Left colon (tissue), 2 donors: ENCODE measurements at regions not wholly inside any gene's neighbourhood (a gene's known extent, or its start where the extent isn't known, plus 50 kb on each side); places are given as distances from the start of the nearest gene placed in this dataset.
"Not testable (repeated sequence)": the region's sequence is repeated elsewhere in the genome, so short reads cannot be mapped to it uniquely, and the experiment has no call there.

Experiments used
- ATAC-seq: fragments of 200-7000 bp; cut with Tn5 transposase; one replicate; pipeline ENCODE4 v1.9.1; 2020; ENCODE audit warnings: mild to moderate bottlenecking, moderate library complexity
- DNase-seq, 2 donors: peaks; one replicate each; pipeline ENCODE4 v3.0.0-alpha.2; 2020
- intact Hi-C, 2 donors: fragments of 100-400 bp; cut with DNase I in 1 of 2; cut with micrococcal nuclease in 1 of 2; formaldehyde crosslinking; loops; one replicate each; pipeline versions ENCODE4 v1.11.2 to v1.14.0; 2022; cut with DNase I, micrococcal nuclease
- donor health status: DM: no; HTN: no; CAD: no.
- donor health status: DM: yes; HTN: yes; CAD: no.

GRCh38 chr2:128604045-128604444 is 285.4 kb upstream of the HS6ST1 start:
- intact Hi-C loops: no loop called here
- no peak for ATAC-seq
- peak in 1 of 2 donors; percentile 12 for DNase-seq

DNA sequence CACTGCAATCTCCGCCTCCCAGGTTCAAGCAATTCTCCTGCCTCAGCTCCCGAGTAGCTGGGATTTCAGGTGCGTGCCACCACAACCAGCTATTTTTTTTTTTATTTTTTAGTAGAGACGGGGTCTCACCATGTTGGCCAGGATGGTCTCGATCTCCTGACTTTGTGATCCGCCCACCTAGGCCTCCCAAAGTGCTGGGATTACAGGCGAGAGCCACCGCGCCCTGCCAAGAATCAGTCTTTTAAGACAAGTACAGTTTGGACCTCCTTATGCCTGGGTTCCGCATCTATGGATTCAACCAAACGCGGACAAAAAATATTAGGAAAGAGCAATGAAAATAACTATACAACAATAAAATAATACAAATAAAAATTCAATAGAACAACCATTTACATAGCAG is 285.9 kb upstream of the HS6ST1 start:
- intact Hi-C loops, DNase-seq, ATAC-seq: not testable (repeated sequence)

DNA sequence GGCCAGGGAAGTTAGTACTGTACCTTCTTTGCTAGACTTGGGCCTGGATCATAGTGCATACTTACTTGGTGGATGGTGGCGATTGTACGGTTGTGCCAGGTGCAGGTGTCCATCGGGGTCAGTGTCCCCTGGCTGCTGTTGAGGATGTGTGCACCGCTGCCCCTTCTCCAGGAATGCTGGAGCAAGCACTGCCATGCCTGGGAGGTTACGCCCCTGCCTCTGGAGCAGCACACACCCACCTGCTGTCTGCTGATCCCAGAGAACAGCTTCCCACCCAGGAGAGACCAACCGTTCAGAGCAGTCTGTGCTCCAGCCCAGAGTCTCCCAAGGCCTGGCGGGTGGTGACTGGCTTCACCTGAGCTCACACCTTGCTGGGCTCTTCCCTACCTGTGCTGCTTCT is 286.8 kb upstream of the HS6ST1 start:
- intact Hi-C loops: no loop called here
- DNase-seq (peak in 1 of 2 donors; percentile 4), ATAC-seq (no peak)

- DNase-seq (peak in 1 of 2 donors; percentile 16), ATAC-seq (no peak)
- intact Hi-C loops: no loop called here
Measured at GRCh38 chr2:128605931-128606330, 287.3 kb upstream of the HS6ST1 start.

DNA sequence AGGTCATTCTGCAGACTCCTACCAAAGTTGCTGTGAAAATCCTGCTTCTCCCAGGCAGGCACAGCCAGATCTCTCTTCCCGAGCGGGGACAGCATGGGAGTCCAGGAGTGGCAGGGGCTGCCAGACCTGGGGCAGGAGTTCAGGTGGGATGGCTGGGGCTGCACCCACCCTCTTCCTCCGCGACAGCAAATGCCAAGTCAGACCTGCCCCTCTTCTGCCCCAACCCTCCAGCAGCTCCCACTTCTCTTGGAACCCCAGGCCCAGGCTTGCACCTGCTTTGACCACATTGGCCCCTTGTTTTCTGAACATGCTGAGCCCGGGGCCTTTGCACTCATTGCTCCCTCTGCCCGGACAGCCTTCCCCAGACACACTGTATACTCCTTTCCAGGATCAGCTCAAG is 288.2 kb upstream of the HS6ST1 start:
- ATAC-seq (no peak), DNase-seq (peak in 1 of 2 donors; percentile 10)
- intact Hi-C loops: no loop called here

DNA sequence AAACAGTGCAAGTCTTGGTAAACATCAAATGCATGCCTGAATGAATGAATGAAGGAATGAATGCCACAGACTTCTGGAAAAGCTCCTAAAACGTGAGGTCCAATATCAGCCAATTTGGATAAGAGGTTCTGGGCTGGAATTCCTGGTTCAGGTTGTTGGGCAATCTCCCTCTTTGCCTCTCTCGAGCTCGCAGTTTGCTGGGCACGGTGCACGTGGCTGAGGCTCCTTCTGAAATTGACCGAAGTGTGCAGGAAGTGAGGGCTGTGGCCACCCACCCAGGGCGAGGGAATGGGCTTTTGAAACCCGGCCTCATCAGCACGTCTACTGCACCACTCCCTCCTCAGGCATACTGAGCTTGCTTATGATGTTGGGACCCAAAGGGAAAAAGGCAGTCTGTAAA is 288.8 kb upstream of the HS6ST1 start:
- ATAC-seq (no peak), DNase-seq (no peak)
- intact Hi-C loops: no loop called here

DNA sequence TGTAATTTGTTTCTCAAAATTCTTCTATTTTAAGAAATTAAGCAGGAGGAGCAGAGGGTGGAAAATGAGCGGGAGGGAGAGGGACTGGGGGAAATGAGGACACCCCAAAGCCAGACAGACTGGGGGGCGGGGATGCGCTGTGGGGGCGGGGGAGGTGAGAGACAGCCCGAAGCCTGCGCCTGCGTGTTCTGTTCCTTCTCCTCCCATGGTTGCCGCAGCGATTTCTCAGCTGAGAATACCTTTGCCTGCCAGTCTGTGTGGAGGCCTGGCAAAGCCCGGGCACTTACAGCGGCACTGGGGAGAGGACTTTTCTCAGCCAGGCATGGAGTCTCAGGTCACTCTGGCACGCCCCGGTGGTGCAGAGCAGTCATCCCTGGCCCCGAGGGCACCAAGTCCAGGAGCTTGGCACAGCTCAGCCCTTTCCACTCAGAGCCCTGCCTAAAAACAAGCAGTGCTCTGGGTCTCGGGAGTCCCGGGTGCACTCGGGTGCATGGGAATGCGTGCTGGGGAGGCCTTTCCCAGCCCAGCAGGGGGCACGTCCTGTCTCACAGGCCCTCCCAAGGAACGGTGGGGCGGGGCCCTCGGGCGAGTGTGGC is 289.3 kb upstream of the HS6ST1 start:
- intact Hi-C loops: no loop called here
- DNase-seq: peak in 1 of 2 donors; percentile 23
- no peak for ATAC-seq

DNA sequence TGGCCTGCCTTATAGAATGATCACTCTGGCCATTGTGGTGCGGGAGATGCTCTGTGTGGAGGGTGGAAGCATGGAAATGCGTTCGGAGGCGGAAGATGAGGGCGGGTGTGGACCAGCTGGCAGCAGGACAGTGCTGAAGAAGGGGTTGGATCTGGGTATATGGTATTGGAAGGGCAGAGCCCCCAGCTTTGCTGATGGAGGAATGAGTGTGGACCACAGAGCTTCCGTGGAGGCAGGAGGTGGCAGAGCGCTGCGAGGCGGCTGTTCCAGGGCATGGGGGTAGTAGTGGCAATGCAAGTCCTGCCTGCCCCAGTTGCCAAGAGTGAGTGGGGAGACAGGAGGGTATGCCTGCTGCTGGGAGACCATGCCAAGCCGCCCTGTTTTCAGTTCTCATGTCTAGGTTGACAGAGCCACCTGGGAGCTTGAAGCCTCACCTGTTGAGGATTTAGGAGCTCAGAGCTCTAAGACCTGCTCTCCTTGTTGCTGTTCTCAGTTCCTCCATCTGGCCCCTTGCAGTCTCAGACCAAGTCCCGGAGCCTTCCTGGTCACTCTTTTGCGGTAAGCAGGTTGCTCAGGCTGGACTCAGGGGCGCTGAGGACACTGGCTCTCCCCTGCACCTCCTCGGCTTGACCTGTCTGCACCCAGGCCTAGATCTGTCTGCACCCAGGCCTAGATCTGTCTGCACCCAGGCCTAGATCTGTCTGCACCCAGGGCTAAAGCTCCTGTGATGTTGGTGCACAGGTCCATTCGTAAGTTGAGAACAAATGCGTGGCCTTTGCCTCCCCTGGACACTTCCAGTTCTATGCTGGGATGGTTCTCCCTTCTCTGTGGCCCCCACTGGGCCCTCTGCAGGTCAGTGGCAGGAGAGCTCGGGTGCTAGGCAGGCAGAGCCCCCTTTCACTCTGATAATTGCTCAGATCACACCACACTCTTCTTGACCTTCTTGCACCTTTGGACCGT is 290.5 kb upstream of the HS6ST1 start:
- no peak for DNase-seq
- intact Hi-C loops: no loop called here
- no peak for ATAC-seq

DNA sequence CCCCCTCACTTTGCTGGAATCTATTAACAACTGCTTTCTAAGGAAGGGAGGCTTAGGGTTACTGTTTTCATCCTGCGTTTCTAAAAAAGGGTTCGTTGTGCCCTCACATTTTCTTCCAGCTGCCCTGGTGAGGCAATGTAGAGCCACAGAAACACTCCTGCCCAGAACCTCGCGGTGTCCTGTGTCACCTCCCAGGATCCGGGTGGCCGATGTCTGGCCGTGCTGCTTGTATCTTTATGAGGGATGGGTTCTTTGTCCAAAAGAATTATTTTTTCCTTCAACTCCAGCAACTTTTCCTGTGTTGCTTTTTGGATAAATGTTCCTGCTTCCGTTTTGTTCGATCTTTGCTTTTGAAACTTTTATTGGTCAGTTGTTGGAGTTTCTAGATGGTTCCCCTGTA is 291.8 kb upstream of the HS6ST1 start:
- no peak for ATAC-seq

DNA sequence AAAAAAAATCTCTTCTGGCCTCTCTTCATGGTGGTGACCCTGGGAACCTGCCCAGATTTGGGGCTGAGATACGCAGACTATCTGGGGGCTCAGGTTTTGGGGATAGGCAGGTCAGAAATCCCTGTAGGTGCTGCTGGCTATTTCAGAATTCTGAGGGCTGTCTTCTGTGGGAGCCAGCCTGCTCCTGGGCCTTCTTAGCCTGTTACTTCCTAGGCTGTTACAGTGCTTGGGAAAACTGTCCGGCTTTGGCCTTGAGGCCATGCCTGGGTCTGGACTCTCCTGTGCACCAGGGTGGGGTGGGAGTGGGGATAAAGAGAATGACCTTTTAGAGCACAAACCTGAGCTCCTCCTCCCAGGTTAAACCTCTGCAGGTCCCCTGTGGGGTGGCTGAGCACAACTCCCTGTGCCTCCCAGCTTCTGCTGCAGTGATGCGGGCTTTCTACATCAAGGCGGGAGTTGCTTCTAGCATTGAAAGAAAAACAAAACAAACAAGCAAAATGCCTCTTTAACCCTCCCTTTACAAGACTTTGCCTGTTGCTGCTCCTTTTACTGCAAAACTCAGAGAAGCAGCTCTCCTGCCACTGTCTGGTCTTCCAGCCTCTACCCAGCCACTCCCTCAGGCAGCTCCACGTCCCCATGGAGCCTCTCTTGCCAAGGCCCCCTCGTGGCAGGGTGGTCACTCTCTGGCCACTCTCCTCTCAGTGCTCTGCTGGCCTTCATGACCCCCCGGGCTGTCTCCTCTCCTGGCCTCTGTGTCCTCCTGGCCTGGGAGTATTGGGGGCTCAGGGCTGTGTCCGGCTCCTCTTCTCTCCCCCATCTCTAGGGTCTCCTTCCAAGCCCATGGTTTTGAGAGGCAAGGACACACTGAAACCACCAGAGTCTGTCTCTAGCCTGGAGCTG is 293.0 kb upstream of the HS6ST1 start:
- ATAC-seq (no peak), DNase-seq (no peak)
- intact Hi-C loops: no loop called here

More for the DNA sequence above, 291.8 kb upstream of the HS6ST1 start:
- DNase-seq: no peak
- intact Hi-C loops: no loop called here

DNA sequence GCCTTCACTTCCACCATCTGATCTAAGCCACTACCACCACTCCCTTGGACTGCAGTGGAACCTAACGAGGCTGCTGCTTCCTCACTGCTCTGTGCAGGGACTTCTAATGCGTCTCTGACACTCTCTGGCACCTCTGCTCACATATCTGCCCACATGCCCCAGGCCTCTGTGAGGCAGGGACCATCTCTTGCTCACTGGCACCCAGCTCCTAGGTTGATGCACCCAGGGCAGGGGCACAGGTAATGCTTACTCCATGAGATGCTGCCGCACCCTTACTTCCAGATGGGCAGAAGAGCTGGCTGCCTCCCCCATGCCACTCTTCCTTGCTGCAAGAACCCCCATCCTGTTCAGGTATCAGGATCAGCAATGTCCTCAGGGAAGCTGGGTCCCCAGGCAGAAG is 294.0 kb upstream of the HS6ST1 start:
- ATAC-seq: no peak
- no peak for DNase-seq

DNA sequence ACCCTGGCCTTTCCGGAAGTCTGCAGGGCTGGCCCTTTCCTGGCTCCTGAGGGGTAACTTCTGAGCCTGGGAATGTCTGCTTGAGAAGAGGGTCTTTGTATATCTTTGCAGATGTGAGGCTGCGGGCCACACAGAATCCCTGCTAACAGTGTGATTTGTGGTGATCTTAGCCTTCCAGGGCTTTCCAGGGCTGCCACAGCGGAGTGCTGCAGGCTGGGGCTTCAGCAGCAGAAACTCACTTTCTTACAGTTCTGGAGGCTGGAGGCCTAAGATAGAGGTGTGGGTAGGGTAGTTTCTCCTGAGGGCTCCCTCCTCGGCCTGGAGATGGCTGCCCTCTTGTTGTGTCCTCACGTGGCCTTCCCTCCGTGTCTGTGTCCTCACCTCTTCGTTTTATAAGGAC is 294.7 kb upstream of the HS6ST1 start:
- intact Hi-C loops: no loop called here
- ATAC-seq (no peak), DNase-seq (no peak)

More for the DNA sequence above, 294.0 kb upstream of the HS6ST1 start:
- intact Hi-C loops: no loop called here

GRCh38 chr2:128613876-128614275 is 295.2 kb upstream of the HS6ST1 start:
- no peak for ATAC-seq
- intact Hi-C loops: no loop called here
- no peak for DNase-seq

GRCh38 chr2:128614907-128615306 is 296.2 kb upstream of the HS6ST1 start:
- ATAC-seq, DNase-seq, intact Hi-C loops: not testable (repeated sequence)

- DNase-seq: no peak
- intact Hi-C loops: no loop called here
- ATAC-seq: no peak
Measured at GRCh38 chr2:128615571-128615970, 296.9 kb upstream of the HS6ST1 start.

DNA sequence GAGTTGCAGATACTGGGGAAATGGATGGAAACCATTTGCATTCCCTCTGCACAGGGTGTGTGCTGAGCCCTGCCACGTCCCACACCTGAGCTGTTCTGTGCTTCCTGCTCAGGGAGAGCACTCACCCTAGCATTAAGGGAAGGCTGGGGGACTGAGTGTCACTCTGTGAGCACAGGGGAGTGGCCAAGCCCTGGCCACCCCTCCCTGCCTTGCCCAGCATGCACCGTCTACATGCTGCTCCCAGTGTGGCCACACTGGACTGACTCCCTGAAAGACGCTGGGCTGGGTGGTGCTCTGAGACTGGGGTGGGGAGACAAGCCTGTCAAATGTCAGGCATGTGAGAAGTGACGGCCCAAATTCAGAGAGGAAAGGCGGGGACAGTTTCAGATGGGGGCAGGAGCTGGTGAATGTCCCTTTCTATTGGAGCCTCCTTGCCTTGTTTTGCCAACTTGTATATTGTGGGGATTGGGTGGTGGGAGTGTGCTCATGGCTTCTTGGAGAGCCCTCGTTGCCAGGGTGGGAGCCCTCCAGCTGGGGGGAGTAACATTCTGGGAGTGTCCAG is 298.4 kb upstream of the HS6ST1 start:
- no peak for ATAC-seq

GRCh38 chr2:128617661-128618060 is 299.0 kb upstream of the HS6ST1 start:
- intact Hi-C loops: no loop called here
- ATAC-seq (no peak), DNase-seq (no peak)

More for the DNA sequence above, 298.4 kb upstream of the HS6ST1 start:
- DNase-seq: no peak
- intact Hi-C loops: no loop called here

- intact Hi-C loops: no loop called here
- ATAC-seq: no peak
- DNase-seq: no peak
Measured at GRCh38 chr2:128618642-128619041, 300.0 kb upstream of the HS6ST1 start.
